Stimulated activated CD4-positive, alpha-beta T cell treated with anti-CD3 and anti-CD28 coated beads, Interleukin-1b, Interleukin-23, amount 100 ng/mL, for 1 hour (primary cell): ENCODE measurements at regions not wholly inside any gene's neighbourhood (a gene's known extent, or its start where the extent isn't known, plus 50 kb on each side); places are given as distances from the start of the nearest gene placed in this dataset.

Source experiments
- DNase-seq, 2 donors: peaks; one replicate each; pipeline ENCODE4 v3.0.0-alpha.2; 2020; ENCODE audit warnings: low read depth in 2 of 2

DNA sequence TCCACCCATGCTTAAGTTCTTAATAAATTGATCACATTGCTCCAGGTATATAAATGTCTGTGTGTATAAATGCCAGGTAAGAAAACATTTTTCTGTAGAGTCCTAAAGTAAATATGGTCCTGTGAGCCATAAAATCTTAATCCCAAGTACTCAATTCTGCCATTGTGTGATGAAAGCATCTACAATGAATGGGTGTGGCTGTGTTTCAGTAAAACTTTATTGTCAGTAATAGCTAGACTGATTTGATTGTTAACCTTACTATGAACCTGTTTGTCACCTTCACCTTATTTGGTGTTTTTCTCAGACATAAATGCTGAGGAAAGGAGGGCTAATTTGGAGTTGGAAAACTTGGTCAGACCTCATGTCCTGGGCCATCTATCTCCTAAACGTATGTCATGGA is 683.5 kb upstream of the GRM7 start:
- no peak for DNase-seq

DNA sequence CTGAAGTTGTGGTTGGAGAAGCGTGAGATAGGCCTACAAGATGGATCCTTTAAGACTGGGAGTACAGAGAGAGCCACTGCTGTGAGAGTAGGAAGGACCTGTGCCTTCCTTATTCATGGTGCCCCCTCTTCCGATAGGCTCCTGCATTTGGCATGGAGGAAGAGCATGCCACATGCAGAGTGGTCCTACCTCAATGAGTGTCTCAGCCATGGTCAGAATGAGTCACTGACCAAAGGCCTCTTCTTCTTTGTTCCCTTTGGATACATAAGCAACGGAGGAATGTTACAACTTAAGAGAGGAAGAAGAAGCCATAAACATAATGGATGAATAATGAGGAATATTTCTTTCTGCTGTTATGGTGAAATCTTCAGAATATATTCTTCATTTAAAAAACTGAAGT is 681.2 kb upstream of the GRM7 start:
- no peak for DNase-seq

DNA sequence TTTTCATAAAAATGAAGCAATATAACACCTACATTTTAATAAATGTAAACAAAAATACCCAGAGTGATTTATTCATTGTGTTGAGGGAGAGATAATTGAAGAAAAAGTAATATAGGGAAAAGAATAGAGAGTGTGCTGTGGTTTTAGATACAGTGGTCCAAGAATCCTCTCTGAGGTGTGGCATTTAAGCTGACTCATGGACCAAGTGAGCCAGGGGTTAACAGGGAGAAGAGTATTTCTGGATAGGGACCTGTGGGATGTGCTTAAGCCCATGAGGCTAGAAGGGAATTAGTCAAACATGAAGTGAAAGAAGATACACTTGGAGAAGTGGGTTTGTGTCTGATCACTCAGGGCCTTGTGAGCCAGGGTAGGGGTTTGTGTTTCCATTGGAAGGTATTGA is 680.7 kb upstream of the GRM7 start:
- no peak for DNase-seq

DNA sequence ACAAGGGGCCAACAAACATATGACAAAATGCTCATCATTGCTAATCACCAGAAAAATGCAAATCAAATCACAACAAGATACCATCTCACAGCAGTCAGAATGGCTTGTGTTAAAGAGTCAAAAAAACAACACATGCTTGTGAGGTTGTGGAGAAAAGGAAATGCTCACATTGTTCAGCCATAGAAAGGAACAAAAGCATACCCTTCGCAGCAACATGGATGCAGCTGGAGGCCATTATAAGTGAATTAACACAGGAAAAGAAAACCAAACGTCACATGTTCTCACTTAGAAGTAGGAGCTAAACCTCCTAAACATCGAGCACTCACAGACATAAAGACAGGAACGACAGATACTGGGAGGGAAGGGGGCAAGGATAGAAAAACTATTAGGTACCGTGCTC is 678.4 kb upstream of the GRM7 start:
- no peak for DNase-seq

DNA sequence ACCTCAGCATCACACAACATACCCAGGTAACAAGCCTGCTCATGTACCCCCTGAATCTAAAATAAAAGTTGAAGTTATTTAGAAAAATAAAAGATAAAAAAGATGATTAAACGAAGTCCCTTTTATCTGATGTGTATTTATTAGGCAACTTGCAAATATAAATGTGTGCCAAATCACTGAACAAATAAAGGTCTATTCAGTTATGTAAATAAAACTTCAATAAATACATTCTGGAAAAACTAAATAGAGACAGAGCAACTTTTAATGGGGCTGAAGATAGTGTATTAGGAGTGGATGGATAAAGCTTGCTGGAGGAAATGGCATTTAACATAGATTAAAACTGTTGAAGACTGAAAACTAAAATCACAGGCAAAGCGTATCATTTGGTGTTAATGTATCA is 678.0 kb upstream of the GRM7 start:
- no peak for DNase-seq

DNA sequence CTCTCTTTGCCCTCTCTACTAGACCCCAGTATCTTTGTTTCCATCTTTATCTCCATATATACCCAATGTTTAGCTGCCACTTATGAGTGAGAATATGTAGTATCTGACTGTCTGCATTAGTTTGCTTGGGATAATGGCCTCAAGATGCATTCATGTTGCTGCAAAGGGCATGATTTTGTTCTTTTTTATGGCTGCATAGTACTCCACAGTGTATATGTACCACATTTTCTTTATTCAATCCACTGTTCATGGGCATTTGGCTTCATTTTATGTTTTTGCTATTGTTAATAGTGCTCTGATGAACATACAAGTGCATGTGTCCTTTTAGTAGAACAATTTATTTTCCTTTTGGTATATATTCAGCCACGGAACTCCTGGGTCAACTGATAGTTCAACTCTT is 671.5 kb upstream of the GRM7 start:
- DNase-seq = no peak

DNA sequence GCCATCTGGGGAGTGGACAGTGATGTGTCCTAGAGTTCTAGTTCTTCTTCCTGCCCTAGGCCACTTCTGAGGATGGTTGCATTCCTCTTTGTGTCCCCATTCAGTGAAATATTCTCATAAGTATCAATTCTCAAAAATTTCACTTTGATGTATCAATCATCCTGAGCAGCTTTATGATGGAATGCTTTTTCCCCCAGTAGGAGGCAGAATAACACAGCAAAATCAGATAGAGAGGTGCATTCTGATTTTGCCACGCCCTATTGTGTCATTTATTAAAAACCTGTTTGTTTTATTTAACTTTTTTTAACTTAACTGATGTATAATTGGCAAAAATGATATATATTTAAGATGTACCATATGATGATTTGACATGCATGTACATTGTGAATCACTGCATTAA is 656.0 kb upstream of the GRM7 start:
- DNase-seq = no peak

DNA sequence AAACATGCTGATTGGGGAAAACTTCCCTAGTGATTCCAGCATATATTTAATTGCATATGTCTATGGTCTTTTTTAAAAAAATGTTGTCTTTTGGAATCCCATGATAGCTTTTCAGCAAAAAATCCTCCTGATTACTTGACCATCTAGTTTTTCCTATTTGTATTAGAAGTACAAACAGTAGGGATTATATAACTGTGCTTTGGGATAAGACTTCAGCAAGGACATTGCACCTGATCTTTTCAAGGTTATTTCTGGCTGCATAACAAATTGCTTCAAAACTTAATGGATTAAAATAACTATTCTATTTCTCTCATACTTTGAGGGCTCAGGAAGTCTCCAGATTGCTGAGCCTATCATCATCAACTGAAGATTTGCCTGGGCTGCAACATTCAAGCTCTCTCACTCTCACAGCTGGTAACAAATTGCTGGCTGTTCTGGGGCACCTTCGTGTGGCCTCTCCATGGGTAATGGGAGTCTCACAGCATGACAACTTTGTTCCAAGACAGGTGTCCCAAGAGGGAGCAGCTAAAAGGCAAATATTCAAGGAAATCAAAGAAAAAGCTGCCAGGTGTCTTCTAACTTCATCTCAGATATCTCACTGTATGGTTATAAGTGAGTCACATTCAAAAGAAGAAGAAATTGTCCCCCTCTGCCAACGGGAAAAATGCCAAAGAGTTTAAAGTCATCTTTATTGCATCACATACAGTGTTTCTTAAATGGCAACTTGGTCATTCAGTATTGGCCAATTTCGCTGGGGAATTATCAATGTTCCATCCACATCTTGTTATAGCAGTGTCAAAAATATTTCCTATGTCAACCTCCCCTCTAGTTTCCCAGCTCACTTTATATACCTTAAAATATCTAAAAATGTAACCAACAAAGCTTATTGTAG is 644.5 kb upstream of the GRM7 start:
- no peak for DNase-seq

DNA sequence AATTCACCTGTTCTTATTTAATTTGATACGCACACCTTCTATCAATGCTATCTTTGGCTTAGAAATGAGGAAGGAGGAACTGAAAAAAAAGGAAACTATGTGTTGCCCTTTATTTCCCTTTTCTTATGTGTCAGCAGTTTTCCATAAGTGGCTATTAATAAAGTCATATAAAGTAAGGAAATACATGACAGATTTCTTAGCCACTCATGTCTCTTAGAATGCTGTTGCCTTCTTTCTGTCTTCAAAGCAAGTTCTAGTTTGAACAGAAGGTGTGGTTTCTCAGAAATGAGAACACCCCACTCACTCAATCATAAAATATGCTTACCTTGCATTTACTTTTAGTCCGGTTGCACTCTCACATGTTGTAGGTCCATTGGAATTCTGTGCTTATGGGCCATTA is 640.5 kb upstream of the GRM7 start:
- no peak for DNase-seq

DNA sequence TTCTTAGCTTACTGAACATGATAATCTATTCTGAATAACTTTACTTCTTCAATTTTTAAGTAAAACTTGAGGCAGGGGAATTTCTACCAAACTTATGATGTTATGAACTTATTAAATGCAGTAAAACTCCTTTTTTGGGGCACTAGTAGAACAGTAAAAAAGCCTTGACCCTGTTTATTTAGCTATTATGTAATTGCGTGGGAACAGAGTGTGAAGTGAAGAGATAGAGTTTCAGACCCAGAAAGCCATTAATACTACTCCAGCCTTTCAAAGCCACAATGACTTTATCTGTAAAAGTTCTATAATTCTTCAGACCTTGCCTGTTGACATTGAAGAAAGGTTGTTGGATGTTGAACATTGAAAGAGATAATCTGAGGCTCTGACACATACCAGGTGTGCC is 638.8 kb upstream of the GRM7 start:
- DNase-seq = no peak

DNA sequence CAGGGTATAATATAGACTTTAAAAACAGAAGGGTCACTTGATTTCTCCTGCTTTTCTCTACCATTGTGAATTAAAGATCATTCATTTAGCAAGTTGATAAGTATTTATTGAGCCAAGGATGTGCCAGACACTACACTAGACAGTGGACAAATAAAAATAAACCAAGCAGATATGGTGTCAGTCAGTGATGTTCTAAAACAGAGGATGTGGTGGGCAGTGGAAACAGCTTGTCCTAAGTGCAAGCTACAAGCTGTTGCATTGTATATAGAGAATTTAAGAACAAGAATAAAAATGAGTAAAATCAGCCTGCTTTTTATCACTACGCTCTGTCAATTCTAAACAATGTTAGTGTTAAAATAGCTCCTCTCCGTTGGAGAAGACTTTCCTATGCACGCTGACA is 637.3 kb upstream of the GRM7 start:
- DNase-seq = no peak

DNA sequence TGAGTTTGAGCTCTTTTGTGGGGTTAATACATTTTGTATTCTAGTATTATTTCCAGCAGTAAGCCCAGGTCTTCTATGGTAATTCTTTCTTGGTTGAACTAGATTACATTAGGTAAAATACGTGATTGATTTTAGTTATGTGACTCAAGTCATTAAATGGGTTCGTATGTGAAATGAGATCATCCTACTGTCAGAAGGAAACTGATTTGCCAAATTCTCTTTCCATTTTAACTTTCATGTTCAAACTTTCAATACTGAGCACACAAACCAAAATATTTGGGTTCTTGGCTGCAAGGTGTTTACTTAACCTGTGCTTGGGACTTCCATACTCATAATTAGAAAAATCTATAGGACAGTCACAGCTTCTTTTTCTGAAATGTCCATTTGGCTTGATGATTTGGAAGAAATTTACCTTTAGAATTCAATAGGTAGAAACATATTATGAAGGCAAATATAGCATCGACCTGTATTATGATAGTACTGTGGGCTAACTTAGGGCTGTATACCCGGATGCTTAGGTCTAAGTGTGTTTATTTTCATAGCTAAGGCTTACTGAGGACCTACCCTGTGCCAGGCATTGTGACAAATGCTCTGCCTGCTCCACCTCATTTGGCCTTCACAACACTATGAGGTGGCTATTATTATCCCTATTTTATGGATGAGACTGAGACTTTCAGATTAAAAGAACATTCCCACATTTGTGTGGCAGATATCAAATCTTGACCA is 631.8 kb upstream of the GRM7 start:
- DNase-seq = no peak

DNA sequence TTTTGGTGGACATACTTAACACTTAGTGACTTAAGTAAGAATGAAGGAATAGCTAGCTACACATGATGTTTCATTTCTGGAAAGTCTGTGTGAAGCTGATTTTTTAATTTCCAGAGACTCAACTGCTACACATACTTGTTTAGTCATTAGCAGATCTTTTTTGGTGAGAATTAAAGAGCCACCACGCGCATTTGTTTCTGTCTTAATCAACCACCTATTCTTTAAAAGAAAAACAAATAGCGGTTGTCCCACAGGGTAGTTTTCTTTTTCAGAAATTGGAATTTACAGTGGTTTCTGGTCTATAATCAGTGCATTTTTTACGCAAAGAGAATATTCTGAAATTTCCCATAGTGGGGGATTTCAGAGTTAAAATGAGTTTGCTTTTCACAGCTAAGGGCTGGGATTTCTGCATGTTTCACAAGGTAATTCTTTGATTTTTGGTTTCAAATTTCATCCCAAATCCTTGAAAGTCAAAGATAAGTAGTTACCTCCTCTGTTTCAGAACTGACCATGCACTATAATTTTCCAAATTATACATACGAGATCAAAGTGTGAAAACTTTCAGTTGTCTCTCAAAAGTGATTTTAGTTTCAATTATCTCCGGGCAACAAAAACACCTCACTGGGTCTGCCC is 631.0 kb upstream of the GRM7 start:
- no peak for DNase-seq

DNA sequence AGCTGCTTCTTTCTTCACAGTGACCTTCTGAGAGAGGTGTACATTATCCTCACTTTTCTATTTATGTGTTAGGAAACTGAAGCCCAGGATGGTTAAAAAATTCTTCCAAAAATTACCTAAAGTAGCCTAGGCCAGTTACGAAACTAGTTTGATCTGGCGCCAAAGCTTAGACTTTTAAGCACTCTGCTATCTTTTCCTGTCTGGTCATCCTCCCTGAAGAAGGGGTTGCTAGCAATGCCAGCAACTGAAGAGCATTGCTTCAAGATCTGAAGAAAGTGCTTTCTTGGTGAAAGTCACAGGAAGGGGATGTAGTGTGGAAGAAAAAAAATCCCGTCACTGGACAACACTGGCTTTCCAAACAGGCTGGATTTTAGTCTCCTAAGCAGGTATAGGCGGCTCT is 618.8 kb upstream of the GRM7 start:
- no peak for DNase-seq

DNA sequence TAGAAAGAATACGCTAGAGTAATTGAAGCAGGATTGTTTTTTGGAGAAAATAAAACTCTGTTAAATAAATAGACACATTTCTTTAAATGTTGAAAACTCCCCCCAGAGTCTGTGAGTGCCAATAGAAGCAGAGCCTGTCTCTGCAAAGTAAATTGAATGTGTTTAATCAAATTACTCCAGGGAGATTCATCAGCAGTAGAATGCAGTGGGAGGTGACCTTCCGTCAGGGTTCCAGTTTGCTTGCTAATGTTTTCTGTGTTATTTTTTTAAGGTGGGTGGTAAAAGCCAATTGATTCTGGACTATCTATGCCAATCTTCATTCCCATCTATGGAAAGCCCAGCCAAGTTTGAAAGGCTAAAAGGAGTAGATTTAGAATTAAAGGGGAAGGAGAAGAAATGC is 612.4 kb upstream of the GRM7 start:
- no peak for DNase-seq

DNA sequence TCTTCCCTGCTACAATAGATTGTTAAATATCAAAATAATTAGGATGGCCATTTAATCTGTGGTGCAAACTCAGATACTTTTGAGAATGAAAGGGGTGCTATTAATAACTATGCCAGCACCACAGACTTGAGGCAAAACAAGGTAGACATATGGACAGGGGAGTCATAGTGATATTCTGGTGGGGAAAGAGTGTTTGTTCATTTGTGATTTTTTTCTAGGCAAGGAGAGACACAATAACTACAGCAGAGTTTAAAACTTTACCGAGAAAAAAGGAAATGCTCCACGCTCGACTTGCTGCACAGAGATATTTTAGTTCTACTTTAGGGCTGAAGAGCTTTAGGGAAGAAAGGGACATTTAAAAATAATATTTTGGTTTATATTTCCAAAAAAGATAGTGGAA is 611.2 kb upstream of the GRM7 start:
- DNase-seq = no peak

DNA sequence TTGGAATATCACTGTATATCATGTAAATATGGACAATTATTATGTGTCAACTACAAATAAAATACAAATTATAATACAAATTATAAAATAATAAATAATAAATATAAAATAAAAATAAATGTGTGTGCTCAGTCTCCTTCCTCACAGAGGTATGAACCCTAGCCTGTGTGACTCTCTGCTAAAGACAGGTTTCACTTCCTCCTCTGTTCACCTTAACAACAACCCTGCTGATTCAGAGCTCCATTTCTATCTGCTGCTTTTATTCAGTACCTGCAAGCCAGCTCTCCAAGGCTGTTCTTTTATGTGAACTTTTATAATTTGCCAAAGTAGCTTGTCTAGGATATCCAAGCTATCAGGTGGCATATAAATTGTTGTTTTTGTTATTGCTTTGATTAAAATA is 610.7 kb upstream of the GRM7 start:
- no peak for DNase-seq

DNA sequence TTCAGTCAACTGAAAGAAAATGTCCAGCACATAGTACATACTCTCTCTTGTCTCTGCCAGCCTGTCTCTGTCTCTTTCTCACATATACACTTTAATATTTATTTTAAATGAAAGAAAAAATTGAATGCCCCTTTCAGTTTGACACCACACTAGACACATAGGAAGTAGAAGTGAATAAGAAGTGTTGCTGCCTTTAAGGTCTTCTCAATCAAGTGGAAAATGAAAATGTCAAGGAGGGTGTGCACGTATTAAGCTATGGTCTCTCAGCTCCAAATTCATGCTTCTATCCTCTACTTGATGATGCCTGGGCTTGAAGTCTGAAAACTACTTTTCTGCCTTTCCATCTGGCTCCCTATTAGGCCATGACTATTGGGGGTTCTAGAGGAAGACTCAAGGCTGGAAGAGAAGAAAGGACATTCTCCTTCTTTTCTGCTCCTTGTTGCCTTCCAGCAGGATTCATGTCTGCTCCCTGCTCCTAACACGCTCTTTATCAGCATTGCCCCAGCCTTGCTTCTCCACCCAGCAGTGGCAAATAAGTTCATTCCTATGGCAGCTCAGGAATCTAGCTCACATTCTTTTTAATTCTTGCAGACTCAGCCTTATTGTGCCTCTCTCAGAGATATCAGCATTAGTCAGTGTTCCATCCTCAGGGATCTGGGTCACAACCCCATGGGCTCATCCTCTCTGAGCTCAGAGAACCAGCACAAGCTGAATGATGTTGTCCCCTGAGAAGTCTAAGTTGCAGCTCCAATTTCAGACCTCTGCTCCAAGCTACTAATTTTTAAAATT is 609.1 kb upstream of the GRM7 start:
- no peak for DNase-seq

DNA sequence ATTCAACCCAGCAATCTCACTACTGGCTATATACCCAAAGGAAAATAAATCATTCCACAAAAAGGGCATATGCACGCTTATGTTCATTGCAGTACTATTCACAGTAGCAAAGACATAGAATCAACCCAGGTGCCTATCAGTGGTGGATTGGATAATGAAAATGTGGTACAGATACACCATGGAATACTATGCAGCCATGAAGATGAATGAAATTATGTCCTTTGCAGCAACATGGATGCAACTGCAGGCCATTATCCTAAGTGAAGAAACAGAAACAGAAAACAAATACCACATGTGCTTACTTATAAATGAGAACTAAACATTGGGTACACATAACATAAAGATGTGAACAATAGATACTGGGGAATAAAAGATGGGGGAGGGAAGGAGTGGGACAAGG is 606.4 kb upstream of the GRM7 start:
- no peak for DNase-seq

DNA sequence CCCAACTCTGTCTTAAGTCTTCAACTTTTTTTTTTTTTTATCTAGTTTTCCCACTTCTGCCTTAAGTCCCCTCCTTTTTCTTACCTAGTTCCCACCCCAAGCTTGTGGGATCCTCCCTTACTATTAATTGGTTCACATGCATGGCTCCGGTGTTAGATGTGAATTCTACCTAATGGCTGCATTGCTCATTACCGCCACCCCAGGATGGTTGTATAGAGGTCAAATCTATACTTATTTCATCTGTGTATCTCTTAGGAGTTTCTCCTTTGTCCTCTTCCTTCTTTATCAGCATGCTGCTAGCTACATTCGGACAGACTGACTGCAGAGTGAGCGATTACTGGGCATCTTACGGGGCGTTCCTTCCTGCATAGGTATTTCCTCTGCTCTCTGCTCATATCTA is 605.7 kb upstream of the GRM7 start:
- DNase-seq = no peak

DNA sequence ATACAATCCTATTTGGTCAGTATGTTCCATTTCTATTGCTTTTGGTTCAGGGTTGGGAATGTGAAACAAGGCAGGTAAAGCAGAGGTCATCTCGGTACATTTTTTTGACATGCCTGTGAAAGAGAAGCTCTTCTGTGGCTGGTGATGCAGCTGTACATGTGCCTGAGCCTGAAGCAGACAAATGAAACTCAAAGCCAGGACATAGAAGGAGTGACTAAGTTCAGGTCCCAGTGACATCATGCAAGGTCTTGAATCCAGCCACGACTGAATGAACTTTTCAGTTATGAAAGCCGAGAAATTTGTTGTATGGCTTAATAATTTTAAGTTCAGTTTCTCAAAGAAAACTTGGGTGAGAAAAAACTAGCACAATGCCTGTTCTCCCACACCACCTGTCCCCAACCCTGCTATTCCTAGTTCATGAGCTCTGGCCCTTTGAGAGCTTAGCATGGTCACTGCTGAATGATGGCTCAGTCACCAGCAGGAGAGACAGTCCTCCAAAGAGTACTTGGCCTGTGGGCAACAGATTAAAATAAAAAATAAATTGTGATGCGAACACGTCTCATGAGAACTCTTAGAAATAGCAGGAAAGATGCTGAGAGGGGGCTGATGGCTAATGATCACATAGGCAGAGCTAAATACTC is 600.2 kb upstream of the GRM7 start:
- no peak for DNase-seq

DNA sequence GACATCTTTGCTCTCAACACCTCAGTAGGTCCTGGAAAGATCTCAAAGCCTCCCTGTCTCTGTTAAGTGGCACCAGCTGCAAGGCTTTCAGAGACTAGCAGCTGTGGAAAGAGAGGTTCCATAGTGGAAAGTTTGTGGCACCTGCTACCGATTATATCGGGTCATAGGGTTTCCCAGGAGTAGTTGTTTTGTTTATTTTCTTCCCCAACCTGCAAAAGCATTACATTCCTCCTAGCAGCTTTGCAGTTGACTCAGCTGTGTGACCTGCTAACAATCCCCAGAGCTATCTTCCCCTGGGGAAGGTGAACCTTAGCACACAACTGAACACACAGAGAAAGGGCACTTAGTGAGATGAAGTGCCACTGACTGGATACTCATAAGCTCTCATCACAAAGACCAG is 598.9 kb upstream of the GRM7 start:
- DNase-seq = no peak
